ENCODE measurements at regions not wholly inside any gene's neighbourhood (a gene's known extent, or its start where the extent isn't known, plus 50 kb on each side); places are given as distances from the start of the nearest gene placed in this dataset.

DNA sequence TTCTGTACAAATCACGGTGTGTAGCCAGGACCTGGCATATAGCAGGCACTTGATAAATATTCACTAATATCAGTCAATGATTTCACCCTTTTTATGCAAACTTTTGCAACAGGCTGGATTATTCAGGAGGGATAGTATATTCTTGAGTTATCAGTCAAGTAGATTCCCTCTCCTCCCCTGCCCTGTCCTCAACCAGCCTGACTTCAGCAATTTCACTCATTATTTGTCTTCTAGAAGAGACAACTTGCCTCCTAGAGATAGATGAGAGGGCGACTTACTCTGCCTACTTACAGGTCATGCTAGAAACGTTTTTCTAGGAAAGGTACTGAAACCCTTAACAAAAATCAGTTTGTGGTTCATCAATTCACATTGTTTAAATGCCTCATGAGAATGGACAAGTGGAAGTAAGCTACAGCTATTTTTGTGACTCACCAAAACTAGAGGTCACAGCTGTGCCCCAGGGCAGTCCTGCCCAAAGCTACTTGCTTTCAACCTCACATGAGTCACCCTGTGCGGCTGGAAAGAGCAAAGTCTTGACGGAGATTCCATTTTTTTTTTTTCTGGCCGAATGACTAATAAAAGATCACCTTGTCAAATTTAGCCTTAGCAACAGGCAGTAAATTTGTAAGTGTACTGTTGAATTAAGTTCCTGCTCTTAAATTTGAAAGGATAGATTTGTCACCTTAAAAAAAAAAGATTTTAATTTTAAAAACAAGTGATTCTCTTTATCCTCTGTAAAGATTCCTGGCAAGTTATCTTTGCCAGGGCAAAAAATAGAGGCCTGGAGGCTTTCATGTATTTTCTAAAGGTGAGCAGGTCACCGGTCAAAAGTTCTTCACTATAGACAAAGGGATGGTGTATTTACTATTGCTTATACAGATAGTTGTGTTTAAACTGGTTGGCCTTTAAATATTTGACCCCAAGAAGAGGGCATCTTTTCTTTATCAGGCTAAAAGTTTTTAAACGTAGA, 109.0 kb upstream of the SLC35G4 start:
- Mint-ChIP-seq H3K36me3 (ENCODE audit: low read depth) (peaks cover 9% of the 10 kb centered on the region; the same call in 1 of the 2 replicates), H3K27me3 (ENCODE audit: insufficient read depth) (peaks cover 9% of the 10 kb centered on the region), H3K4me3 (peak overlapping the region; percentile 29; the same call in 1 of the 2 replicates), H3K27ac (peak overlapping the region; percentile 48; the same call in 1 of the 2 replicates), H3K4me1 (ENCODE audit: low read depth) (peaks cover 52% of the 10 kb centered on the region), H3K9me3 (0 out of 2 replicates have a peak, but pooled peaks cover 4% of the 10 kb centered on the region)
- peak; percentile 98 for DNase-seq
- TF ChIP-seq, protein P1, sequence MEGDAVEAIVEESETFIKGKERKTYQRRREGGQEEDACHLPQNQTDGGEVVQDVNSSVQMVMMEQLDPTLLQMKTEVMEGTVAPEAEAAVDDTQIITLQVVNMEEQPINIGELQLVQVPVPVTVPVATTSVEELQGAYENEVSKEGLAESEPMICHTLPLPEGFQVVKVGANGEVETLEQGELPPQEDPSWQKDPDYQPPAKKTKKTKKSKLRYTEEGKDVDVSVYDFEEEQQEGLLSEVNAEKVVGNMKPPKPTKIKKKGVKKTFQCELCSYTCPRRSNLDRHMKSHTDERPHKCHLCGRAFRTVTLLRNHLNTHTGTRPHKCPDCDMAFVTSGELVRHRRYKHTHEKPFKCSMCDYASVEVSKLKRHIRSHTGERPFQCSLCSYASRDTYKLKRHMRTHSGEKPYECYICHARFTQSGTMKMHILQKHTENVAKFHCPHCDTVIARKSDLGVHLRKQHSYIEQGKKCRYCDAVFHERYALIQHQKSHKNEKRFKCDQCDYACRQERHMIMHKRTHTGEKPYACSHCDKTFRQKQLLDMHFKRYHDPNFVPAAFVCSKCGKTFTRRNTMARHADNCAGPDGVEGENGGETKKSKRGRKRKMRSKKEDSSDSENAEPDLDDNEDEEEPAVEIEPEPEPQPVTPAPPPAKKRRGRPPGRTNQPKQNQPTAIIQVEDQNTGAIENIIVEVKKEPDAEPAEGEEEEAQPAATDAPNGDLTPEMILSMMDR (IDR thresholded peaks at IDR 0.05), result no peak

DNA sequence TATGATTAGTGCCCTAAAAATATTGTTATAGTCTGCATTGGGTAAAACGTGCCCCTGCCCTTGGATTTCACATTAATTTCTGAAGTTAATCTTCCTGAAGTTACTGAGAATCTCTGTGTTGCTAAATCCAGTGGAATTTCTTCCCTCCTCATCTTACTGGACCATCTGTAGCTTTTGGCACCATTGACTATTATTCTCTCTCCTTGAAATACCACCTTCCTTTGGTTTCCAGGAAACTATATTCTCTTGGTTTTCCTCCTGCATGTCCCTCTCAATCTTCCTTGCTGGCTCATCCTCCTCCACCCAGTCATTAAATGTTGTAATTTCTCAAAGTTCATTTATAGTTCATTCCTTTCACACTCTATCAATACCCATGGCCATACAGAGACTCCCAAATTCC, 110.6 kb upstream of the SLC35G4 start:
- Mint-ChIP-seq H3K36me3 (ENCODE audit: low read depth) (peaks cover 9% of the 10 kb centered on the region; the same call in 1 of the 2 replicates), H3K4me1 (ENCODE audit: low read depth) (peaks cover 63% of the 10 kb centered on the region), H3K9me3 (0 out of 2 replicates have a peak, but pooled peaks cover 4% of the 10 kb centered on the region), H3K27me3 (ENCODE audit: insufficient read depth) (peaks cover 6% of the 10 kb centered on the region; the same call in 1 of the 2 replicates), H3K4me3 (no peak overlapping the region), H3K27ac (no peak overlapping the region)
- TF ChIP-seq, protein P1 (IDR thresholded peaks at IDR 0.05), result no peak
- no peak for DNase-seq

DNA sequence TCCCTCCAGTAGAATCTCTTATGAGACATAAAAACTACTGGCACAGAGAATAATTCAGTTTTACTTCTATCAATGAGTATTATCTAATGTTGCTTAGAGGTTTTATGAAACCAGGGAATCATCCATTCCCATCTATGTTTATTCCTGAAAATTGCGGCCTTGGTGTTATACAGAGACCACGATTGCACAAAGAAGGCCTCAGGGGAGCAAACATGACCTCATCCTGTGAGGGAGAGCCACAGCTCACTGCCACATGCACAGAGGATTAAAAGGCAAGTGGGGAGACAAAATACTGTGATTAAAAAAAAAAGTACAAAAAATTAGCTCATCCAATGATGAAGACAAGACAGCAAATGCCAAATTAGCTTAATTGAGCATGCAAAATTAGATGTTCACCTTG, 111.8 kb upstream of the SLC35G4 start:
- 0 out of 2 replicates have a peak, but pooled peaks cover 4% of the 10 kb centered on the region for H3K9me3 Mint-ChIP-seq
- H3K4me3 Mint-ChIP-seq, result no peak overlapping the region
- H3K36me3 Mint-ChIP-seq (ENCODE audit: low read depth), result peaks cover 9% of the 10 kb centered on the region; the same call in 1 of the 2 replicates
- peak; percentile 38 for DNase-seq
- H3K27ac Mint-ChIP-seq, result no peak overlapping the region
- peaks cover 6% of the 10 kb centered on the region; the same call in 1 of the 2 replicates for H3K27me3 Mint-ChIP-seq (ENCODE audit: insufficient read depth)
- H3K4me1 Mint-ChIP-seq (ENCODE audit: low read depth), result peaks cover 63% of the 10 kb centered on the region
- TF ChIP-seq, protein P1 (IDR thresholded peaks at IDR 0.05), result no peak

DNA sequence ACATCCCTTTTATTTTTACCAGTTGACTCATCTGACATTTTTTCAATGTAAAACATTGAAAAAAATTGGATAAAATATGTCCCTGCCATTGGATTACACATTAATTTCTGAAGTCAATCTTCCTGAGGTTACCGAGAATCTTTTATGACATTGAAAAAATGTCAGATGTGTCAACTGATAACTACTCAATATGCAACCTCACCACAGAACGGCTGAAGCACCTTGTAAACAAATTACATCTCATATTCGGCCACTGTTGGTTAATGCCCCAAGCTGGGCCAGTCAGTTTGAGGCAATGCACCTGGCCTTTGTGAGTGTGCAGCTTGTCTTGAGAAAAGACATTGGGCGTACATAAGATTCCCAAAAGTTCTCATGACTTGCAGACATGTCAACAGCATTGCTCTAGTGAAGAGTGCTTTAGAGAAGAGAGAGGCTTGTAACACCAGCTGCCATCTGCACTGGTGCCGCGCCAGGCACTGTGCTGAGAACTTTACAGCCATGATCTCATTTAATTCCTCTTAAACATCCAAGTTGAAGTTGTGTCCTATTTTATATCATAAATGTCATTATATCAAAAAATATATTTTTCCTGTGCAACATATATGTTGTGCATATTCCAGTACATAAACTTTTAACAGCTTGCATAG, 112.7 kb upstream of the SLC35G4 start:
- Mint-ChIP-seq H3K27ac (no peak overlapping the region), H3K4me3 (no peak overlapping the region), H3K9me3 (0 out of 2 replicates have a peak, but pooled peaks cover 4% of the 10 kb centered on the region), H3K27me3 (ENCODE audit: insufficient read depth) (peaks cover 4% of the 10 kb centered on the region; the same call in 1 of the 2 replicates), H3K4me1 (ENCODE audit: low read depth) (peaks cover 63% of the 10 kb centered on the region), H3K36me3 (ENCODE audit: low read depth) (peaks cover 9% of the 10 kb centered on the region; the same call in 1 of the 2 replicates)
- TF ChIP-seq, protein P1 (IDR thresholded peaks at IDR 0.05), result no peak
- DNase-seq, result no peak

DNA sequence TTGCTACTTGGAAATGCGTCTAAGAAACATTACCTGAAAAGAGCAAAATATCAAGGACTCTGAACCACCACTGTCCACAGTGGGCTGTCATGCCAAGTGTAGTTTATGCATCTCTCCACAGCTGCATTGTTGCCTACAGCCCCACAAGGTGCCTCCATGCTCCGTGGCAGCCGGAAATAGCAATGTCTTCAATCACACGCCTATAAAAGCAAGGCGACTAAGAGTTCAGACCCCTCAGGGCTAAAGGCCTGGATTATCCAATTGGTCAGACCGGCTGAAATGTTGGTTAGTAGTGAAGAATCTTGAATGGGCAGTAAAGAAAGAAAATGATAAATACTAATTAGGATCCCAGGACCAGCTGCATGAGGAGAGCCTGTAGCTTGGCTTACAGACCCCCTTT, 114.0 kb upstream of the SLC35G4 start:
- Mint-ChIP-seq H3K27me3 (ENCODE audit: insufficient read depth) (peaks cover 4% of the 10 kb centered on the region; the same call in 1 of the 2 replicates), H3K4me1 (ENCODE audit: low read depth) (peaks cover 52% of the 10 kb centered on the region), H3K36me3 (ENCODE audit: low read depth) (peaks cover 9% of the 10 kb centered on the region; the same call in 1 of the 2 replicates), H3K9me3 (0 out of 2 replicates have a peak, but pooled peaks cover 4% of the 10 kb centered on the region), H3K27ac (no peak overlapping the region), H3K4me3 (no peak overlapping the region)
- DNase-seq, result no peak
- TF ChIP-seq, protein P1 (IDR thresholded peaks at IDR 0.05), result no peak

Data from HFFc6 (cell line).